ENCODE measurements at regions not wholly inside any gene's neighbourhood (a gene's known extent, or its start where the extent isn't known, plus 50 kb on each side); places are given as distances from the start of the nearest gene placed in this dataset.

GRCh38 chr15:98040146-98040545 lies 79.6 kb downstream of the ARRDC4 start:
- intact Hi-C loops (cut with DNase I) = no loop called here
- no peaks in the 10 kb centered on the region for H3K9me3 ChIP-seq
- no peaks in the 10 kb centered on the region for H3K27me3 ChIP-seq (ENCODE audit: insufficient read depth in 3 of 3, low read length in 2 of 3)
- ATAC-seq (no peak), DNase-seq (no peak)
- H3K36me3 ChIP-seq (ENCODE audit: insufficient read depth in 1 of 2, low read depth in 1 of 2) = no peaks in the 10 kb centered on the region
- no peak overlapping the region for H3K27ac ChIP-seq
- no peak overlapping the region for H3K4me3 ChIP-seq
- 76 to 85% (median 79%) methylated on average over 5 of the region's 5 CpGs for WGBS, 3 donors
- H3K4me1 ChIP-seq = no peaks in the 10 kb centered on the region
- no peak for TF ChIP-seq CTCF (IDR thresholded peaks at IDR 0.05)

- Histone ChIP-seq H3K27ac (no peak overlapping the region), H3K4me3 (no peak overlapping the region), H3K4me1 (no peaks in the 10 kb centered on the region), H3K27me3 (ENCODE audit: insufficient read depth in 3 of 3, low read length in 2 of 3) (no peaks in the 10 kb centered on the region), H3K36me3 (ENCODE audit: insufficient read depth in 1 of 2, low read depth in 1 of 2) (no peaks in the 10 kb centered on the region), H3K9me3 (no peaks in the 10 kb centered on the region)
- intact Hi-C loops (cut with DNase I) = no loop called here
- TF ChIP-seq CTCF (IDR thresholded peaks at IDR 0.05) = peak; percentile 14
- no peak for DNase-seq
- 65 to 69% (median 66%) methylated on average over 23 of the region's 23 CpGs for WGBS, 3 donors
- ATAC-seq = peak in 1 of 4 donors; percentile 62
Observed at GRCh38 chr15:98043160-98044014, 82.9 kb downstream of the ARRDC4 start.

GRCh38 chr15:98051734-98052133 lies 91.2 kb downstream of the ARRDC4 start:
- ATAC-seq = no peak
- no peaks in the 10 kb centered on the region for H3K4me1 ChIP-seq
- H3K36me3 ChIP-seq (ENCODE audit: insufficient read depth in 1 of 2, low read depth in 1 of 2) = no peaks in the 10 kb centered on the region
- no peak overlapping the region for H3K27ac ChIP-seq
- no peaks in the 10 kb centered on the region for H3K27me3 ChIP-seq (ENCODE audit: insufficient read depth in 3 of 3, low read length in 2 of 3)
- peaks cover 5% of the 10 kb centered on the region for H3K9me3 ChIP-seq
- 51 to 64% (median 55%) methylated on average over 3 of the region's 3 CpGs for WGBS, 3 donors
- intact Hi-C loops (cut with DNase I) = no loop called here
- DNase-seq = no peak
- TF ChIP-seq CTCF (IDR thresholded peaks at IDR 0.05) = no peak
- no peak overlapping the region for H3K4me3 ChIP-seq

- 80 to 84% (median 80%) methylated on average over 1 of the region's 1 CpG for WGBS, 3 donors
- Histone ChIP-seq H3K27me3 (ENCODE audit: insufficient read depth in 3 of 3, low read length in 2 of 3) (peaks cover 0 to 2% (median 0%) of the 10 kb centered on the region in 3 donors), H3K27ac (no peak overlapping the region), H3K4me1 (no peaks in the 10 kb centered on the region), H3K9me3 (peaks cover 12% of the 10 kb centered on the region), H3K4me3 (no peak overlapping the region), H3K36me3 (ENCODE audit: insufficient read depth in 1 of 2, low read depth in 1 of 2) (no peaks in the 10 kb centered on the region)
- DNase-seq (no peak), ATAC-seq (no peak)
- intact Hi-C loops (cut with DNase I) = no loop called here
- TF ChIP-seq CTCF (IDR thresholded peaks at IDR 0.05) = no peak
Observed at GRCh38 chr15:98057453-98057852, 97.0 kb downstream of the ARRDC4 start.

Measured in psoas muscle (tissue), 7 donors.